ENCODE measurements at regions not wholly inside any gene's neighbourhood (a gene's known extent, or its start where the extent isn't known, plus 50 kb on each side); places are given as distances from the start of the nearest gene placed in this dataset.

GRCh38 chr13:99663185-99663825 lies 162.0 kb downstream of the TM9SF2 start:
- intact Hi-C loops (cut with DNase I; ENCODE audit: low total_unique reads), result no loop called here
- no peak for DNase-seq
- Histone ChIP-seq H3K4me1 (peaks cover 0 to 13% (median 11%) of the 10 kb centered on the region in 4 donors), H3K4me3 (no peak overlapping the region), H3K36me3 (no peaks in the 10 kb centered on the region), H3K27me3 (peaks cover 0 to 8% (median 0%) of the 10 kb centered on the region in 3 donors), H3K9me3 (no peaks in the 10 kb centered on the region), H3K27ac (no peak overlapping the region)
- WGBS, 5 donors, result 88 to 93% (median 90%) methylated on average over 10 of the region's 10 CpGs
- TF ChIP-seq CTCF (IDR thresholded peaks at IDR 0.05) (no peak), EP300 (IDR thresholded peaks at IDR 0.05) (no peak), POLR2A (IDR thresholded peaks at IDR 0.05) (no peak), POLR2AphosphoS5 (IDR thresholded peaks at IDR 0.05) (no peak)

- TF ChIP-seq EP300 (IDR thresholded peaks at IDR 0.05) (no peak), POLR2A (IDR thresholded peaks at IDR 0.05) (no peak), CTCF (IDR thresholded peaks at IDR 0.05) (no peak), POLR2AphosphoS5 (IDR thresholded peaks at IDR 0.05) (no peak)
- WGBS, 5 donors, result 34 to 52% (median 48%) methylated on average over 3 of the region's 3 CpGs
- peaks cover 0 to 20% (median 16%) of the 10 kb centered on the region in 4 donors for H3K4me1 ChIP-seq
- DNase-seq, result no peak
- no peak overlapping the region for H3K27ac ChIP-seq
- H3K4me3 ChIP-seq, result no peak overlapping the region
- no peaks in the 10 kb centered on the region for H3K36me3 ChIP-seq
- intact Hi-C loops (cut with DNase I; ENCODE audit: low total_unique reads), result no loop called here
- H3K9me3 ChIP-seq, result no peaks in the 10 kb centered on the region
- H3K27me3 ChIP-seq, result peaks cover 0 to 14% (median 0%) of the 10 kb centered on the region in 3 donors
These were observed 161.4 kb downstream of the TM9SF2 start for GRCh38 chr13:99662678-99663077.

GRCh38 chr13:99661791-99662190 lies 160.5 kb downstream of the TM9SF2 start:
- Histone ChIP-seq H3K4me3 (no peak overlapping the region), H3K36me3 (no peaks in the 10 kb centered on the region), H3K9me3 (no peaks in the 10 kb centered on the region), H3K27me3 (peaks cover 0 to 15% (median 0%) of the 10 kb centered on the region in 3 donors), H3K27ac (no peak overlapping the region), H3K4me1 (peaks cover 0 to 28% (median 23%) of the 10 kb centered on the region in 4 donors)
- TF ChIP-seq POLR2AphosphoS5 (IDR thresholded peaks at IDR 0.05) (no peak), POLR2A (IDR thresholded peaks at IDR 0.05) (no peak)
- intact Hi-C loops (cut with DNase I; ENCODE audit: low total_unique reads), result no loop called here
- DNase-seq, result no peak
- 83 to 95% (median 89%) methylated on average over 3 of the region's 3 CpGs for WGBS, 5 donors

GRCh38 chr13:99659866-99660554 lies 158.7 kb downstream of the TM9SF2 start:
- Histone ChIP-seq H3K4me3 (no peak overlapping the region), H3K27me3 (peaks cover 0 to 15% (median 0%) of the 10 kb centered on the region in 3 donors), H3K27ac (no peak overlapping the region), H3K9me3 (no peaks in the 10 kb centered on the region), H3K4me1 (peaks cover 6 to 41% (median 28%) of the 10 kb centered on the region in 4 donors), H3K36me3 (no peaks in the 10 kb centered on the region)
- no peak for TF ChIP-seq EP300 (IDR thresholded peaks at IDR 0.05)
- no peak for TF ChIP-seq POLR2AphosphoS5 (IDR thresholded peaks at IDR 0.05)
- no peak for TF ChIP-seq POLR2A (IDR thresholded peaks at IDR 0.05)
- no peak for TF ChIP-seq CTCF (IDR thresholded peaks at IDR 0.05)
- 77 to 83% (median 79%) methylated on average over 11 of the region's 11 CpGs for WGBS, 5 donors
- intact Hi-C loops (cut with DNase I; ENCODE audit: low total_unique reads), result loop anchor here (10.0 kb wide), 2 partner anchors 575 to 855 kb away; no protein-coding TSS in a partner anchor
- DNase-seq, result no peak
